SK-N-SH (cell line): ENCODE measurements at regions not wholly inside any gene's neighbourhood (a gene's known extent, or its start where the extent isn't known, plus 50 kb on each side); places are given as distances from the start of the nearest gene placed in this dataset.

Experiments used
- CTCF ChIA-PET: fragments of 300-600, 350-600 bp; formaldehyde crosslinking; extraction: SDS; loops from one replicate; lab custom pipeline; 2021; lab: Yijun Ruan, JAX
- POLR2A ChIA-PET: fragments of 350-600 bp; sonication (Branson Sonifier 250); formaldehyde crosslinking; extraction: SDS; loops from one replicate; lab custom pipeline; 2020; ENCODE audit warnings: antibody characterized with exemption, inconsistent platforms; lab: Yijun Ruan, JAX
- DNase-seq: peaks from one replicate; pipeline ENCODE4 v3.0.0; 2012
- H2AFZ ChIP-seq: fragments of 200-600 bp; sonication (generic); 2 replicates; pipeline ENCODE4 v1.8.1; 2016; ENCODE audit warnings: antibody characterized with exemption, mild to moderate bottlenecking, low read depth
- H3F3A ChIP-seq: fragments of 200-600 bp; sonication (generic); replicated peaks from 2 replicates; pipeline ENCODE3; 2016; ENCODE audit warnings: antibody characterized with exemption, mild to moderate bottlenecking; ENCODE audit not compliant: insufficient read depth
- H3K27ac ChIP-seq, 2 experiments: fragments of 200-500 bp in 1 of 2; fragments of 200-600 bp in 1 of 2; sonication (Bioruptor generic) in 1 of 2; sonication (generic), shearing (Covaris generic) in 1 of 2; 2 replicates each; pipeline versions ENCODE4 v1.5.1 to v1.6.1; 2014 to 2016; ENCODE audit warnings: low read depth in 2 of 2, inconsistent platforms in 1 of 2, low read length in 1 of 2, mild to moderate bottlenecking in 1 of 2, mixed read lengths in 1 of 2
- H3K27me3 ChIP-seq: fragments of 200-600 bp; sonication (generic), shearing (Covaris generic); 2 replicates; pipeline ENCODE4 v1.6.1; 2016; ENCODE audit warnings: mixed run types; ENCODE audit not compliant: insufficient read depth
- H3K36me3 ChIP-seq, 2 experiments: fragments of 200-500 bp in 1 of 2; fragments of 200-600 bp in 1 of 2; sonication (Bioruptor generic) in 1 of 2; sonication (generic) in 1 of 2; replicated peaks in 1 of 2; 2 replicates each; pipeline versions ENCODE3 to v1.5.1; 2014 to 2016; ENCODE audit warnings: low read length in 1 of 2, mild to moderate bottlenecking in 1 of 2; ENCODE audit not compliant: insufficient read depth in 2 of 2, control insufficient read depth in 1 of 2
- H3K4me1 ChIP-seq, 2 experiments: fragments of 200-500 bp in 1 of 2; fragments of 200-600 bp in 1 of 2; sonication (Bioruptor generic) in 1 of 2; sonication (generic), shearing (Covaris generic) in 1 of 2; 2 replicates each; pipeline versions ENCODE4 v1.5.1 to v1.6.1; 2014 to 2016; ENCODE audit warnings: low read depth in 1 of 2, low read length in 1 of 2, mixed run types in 1 of 2; ENCODE audit not compliant: insufficient read depth in 2 of 2, control insufficient read depth in 1 of 2
- H3K4me2 ChIP-seq: fragments of 200-600 bp; sonication (generic), shearing (Covaris generic); 2 replicates; pipeline ENCODE4 v1.6.1; 2017; ENCODE audit warnings: mixed run types
- H3K4me3 ChIP-seq, 2 experiments: fragments of 200-500 bp in 1 of 2; fragments of 200-600 bp in 1 of 2; sonication (Bioruptor generic) in 1 of 2; sonication (generic), shearing (Covaris generic) in 1 of 2; 2 replicates each; pipeline versions ENCODE4 v1.5.1 to v1.8.1; 2014 to 2016; ENCODE audit warnings: low read depth in 2 of 2, inconsistent platforms in 1 of 2, low read length in 1 of 2, mild to moderate bottlenecking in 1 of 2, mixed read lengths in 1 of 2, moderate library complexity in 1 of 2
- H3K79me2 ChIP-seq: fragments of 200-600 bp; sonication (generic); 2 replicates; pipeline ENCODE4 v1.8.1; 2017; ENCODE audit warnings: mild to moderate bottlenecking; ENCODE audit not compliant: insufficient read depth
- H3K9ac ChIP-seq: fragments of 200-600 bp; sonication (generic); 2 replicates; pipeline ENCODE4 v1.6.1; 2017; ENCODE audit warnings: mixed run types
- H3K9me2 ChIP-seq: fragments of 200-600 bp; sonication (generic); 2 replicates; pipeline ENCODE4 v1.6.1; 2017; ENCODE audit warnings: mixed run types
- H3K9me3 ChIP-seq: fragments of 200-600 bp; sonication (generic); 2 replicates; pipeline ENCODE4 v1.6.1; 2017; ENCODE audit warnings: mixed run types, mild to moderate bottlenecking, moderate library complexity
- H4K20me1 ChIP-seq: fragments of 200-600 bp; sonication (generic); 2 replicates; pipeline ENCODE4 v1.6.1; 2017; ENCODE audit warnings: mild to moderate bottlenecking, mixed run types; ENCODE audit not compliant: insufficient read depth
- ELF1 ChIP-seq: IDR thresholded peaks from 2 replicates; pipeline ENCODE4 v1.4.0; 2012
- EZH2phosphoT487 ChIP-seq: fragments of 200-600 bp; sonication (generic); IDR thresholded peaks from 2 replicates; pipeline ENCODE4 v1.6.1; 2017; ENCODE audit warnings: low read depth, mixed run types, mild to moderate bottlenecking, antibody characterized with exemption, moderate library complexity, borderline replicate concordance
- GABPA ChIP-seq: IDR thresholded peaks from 2 replicates; pipeline ENCODE4 v1.4.0; 2012; ENCODE audit warnings: low read depth, mild to moderate bottlenecking
- JUND ChIP-seq: IDR thresholded peaks from 2 replicates; pipeline ENCODE4 v1.4.0; 2012
- MEF2A ChIP-seq: IDR thresholded peaks from 2 replicates; pipeline ENCODE4 v1.4.0; 2012; ENCODE audit warnings: low read depth, borderline replicate concordance
- RAD21 ChIP-seq: IDR thresholded peaks from 2 replicates; pipeline ENCODE4 v1.6.1; 2012; ENCODE audit warnings: mild to moderate bottlenecking, low read length
- RXRA ChIP-seq: IDR thresholded peaks from 2 replicates; pipeline ENCODE4 v1.4.0; 2012; ENCODE audit warnings: low read depth, mild to moderate bottlenecking, borderline replicate concordance
- SMC3 ChIP-seq: IDR thresholded peaks from 2 replicates; pipeline ENCODE4 v1.6.1; 2012; ENCODE audit warnings: low read depth, low read length, improper control_type of control experiment
- YY1 ChIP-seq: IDR thresholded peaks from 2 replicates; pipeline ENCODE4 v1.4.0; 2012; ENCODE audit warnings: low read depth, mild to moderate bottlenecking
- WGBS: methylation state at CpG from one replicate; pipeline ENCODE4 v1.1.6; 2017; ENCODE audit warnings: low lambda C conversion rate; 5-methylcytosine and 5-hydroxymethylcytosine counted together
- TF ChIP-seq, protein P1 (sequence below): IDR thresholded peaks from 2 replicates; pipeline ENCODE4 v1.4.0; 2012; ENCODE audit warnings: low read depth, borderline replicate concordance
- TF ChIP-seq, protein P2 (sequence below): IDR thresholded peaks from 2 replicates; pipeline ENCODE4; 2012
- TF ChIP-seq, protein P3 (sequence below): fragments of 200-600 bp; sonication (generic); IDR thresholded peaks from 2 replicates; pipeline ENCODE4 v1.6.1; 2017; ENCODE audit warnings: antibody characterized with exemption, mild to moderate bottlenecking, moderate library complexity
- TF ChIP-seq, protein P4 (sequence below): fragments of 150-350 bp; IDR thresholded peaks from 2 replicates; pipeline ENCODE4 v1.6.1; 2016; ENCODE audit warnings: mild to moderate bottlenecking, low read depth, low read length
- TF ChIP-seq, protein P5 (sequence below): IDR thresholded peaks from 2 replicates; pipeline ENCODE4 v1.4.0; 2012; ENCODE audit warnings: low read depth
- TF ChIP-seq, protein P6 (sequence below): IDR thresholded peaks from 2 replicates; pipeline ENCODE4 v1.4.0; 2012; ENCODE audit warnings: low read depth, borderline replicate concordance

DNA sequence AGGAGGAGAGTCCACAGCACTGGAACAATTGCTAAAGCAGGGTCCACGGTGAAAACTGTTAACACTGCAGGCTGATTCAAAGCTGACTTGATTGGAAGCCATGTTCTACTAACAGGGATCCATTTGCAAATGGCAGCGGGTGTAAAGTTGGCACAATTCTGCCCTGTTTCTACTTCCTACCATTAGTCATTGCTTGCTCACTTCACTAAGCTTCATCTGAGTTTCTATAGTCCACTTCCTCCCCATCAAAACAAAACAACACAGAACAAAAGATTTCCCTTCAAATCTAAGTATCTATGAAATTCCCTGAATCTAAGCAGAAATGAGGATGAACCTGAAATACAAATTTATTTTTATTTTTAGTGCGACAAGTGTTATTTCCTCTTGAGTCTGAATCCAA is 187.4 kb upstream of the SOX11 start:
- no peak for TF ChIP-seq YY1
- no peak for TF ChIP-seq EZH2phosphoT487
- TF ChIP-seq JUND: no peak
- TF ChIP-seq, protein P1, sequence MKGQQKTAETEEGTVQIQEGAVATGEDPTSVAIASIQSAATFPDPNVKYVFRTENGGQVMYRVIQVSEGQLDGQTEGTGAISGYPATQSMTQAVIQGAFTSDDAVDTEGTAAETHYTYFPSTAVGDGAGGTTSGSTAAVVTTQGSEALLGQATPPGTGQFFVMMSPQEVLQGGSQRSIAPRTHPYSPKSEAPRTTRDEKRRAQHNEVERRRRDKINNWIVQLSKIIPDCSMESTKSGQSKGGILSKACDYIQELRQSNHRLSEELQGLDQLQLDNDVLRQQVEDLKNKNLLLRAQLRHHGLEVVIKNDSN: no peak

DNA sequence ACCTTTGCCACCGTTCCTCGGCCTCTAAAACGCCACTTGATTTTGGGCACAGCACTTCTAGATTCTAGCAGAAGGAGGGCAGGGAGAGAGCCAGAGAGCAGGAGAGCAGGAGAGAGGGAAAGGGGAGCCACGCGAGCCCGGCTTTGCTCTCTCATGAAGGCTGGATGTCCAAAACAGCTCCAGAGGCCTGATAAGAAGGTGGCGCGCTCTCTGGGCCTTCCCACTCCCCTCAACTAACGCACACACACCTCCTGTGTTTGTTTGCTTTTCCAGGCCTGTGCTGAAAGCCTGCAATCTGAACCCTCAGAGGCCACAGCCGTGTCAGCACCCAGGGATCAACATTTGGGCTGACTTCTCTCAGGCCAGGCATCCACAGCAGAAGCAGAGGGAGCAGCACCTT is 184.8 kb upstream of the SOX11 start:
- Histone ChIP-seq H3K27ac (no peak overlapping the region), H3K36me3 (no peaks in the 10 kb centered on the region), H4K20me1 (no peaks in the 10 kb centered on the region), H3K27me3 (no peaks in the 10 kb centered on the region), H3K9me3 (0 out of 2 replicates have a peak, but pooled peaks cover 3% of the 10 kb centered on the region), H3K9ac (no peak overlapping the region), H3F3A (no peaks in the 10 kb centered on the region), H3K4me2 (no peak overlapping the region), H3K4me3 (no peak overlapping the region), H3K9me2 (no peaks in the 10 kb centered on the region), H3K79me2 (no peaks in the 10 kb centered on the region), H2AFZ (no peak overlapping the region), H3K4me1 (no peaks in the 10 kb centered on the region; a peak in 1 of 4 replicates)
- WGBS: 63% methylated on average over 10 of the region's 10 CpGs
- POLR2A ChIA-PET: no interaction called here
- TF ChIP-seq YY1: no peak
- TF ChIP-seq, protein P2, sequence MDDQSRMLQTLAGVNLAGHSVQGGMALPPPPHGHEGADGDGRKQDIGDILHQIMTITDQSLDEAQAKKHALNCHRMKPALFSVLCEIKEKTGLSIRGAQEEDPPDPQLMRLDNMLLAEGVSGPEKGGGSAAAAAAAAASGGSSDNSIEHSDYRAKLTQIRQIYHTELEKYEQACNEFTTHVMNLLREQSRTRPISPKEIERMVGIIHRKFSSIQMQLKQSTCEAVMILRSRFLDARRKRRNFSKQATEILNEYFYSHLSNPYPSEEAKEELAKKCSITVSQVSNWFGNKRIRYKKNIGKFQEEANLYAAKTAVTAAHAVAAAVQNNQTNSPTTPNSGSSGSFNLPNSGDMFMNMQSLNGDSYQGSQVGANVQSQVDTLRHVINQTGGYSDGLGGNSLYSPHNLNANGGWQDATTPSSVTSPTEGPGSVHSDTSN: no peak
- TF ChIP-seq, protein P3, sequence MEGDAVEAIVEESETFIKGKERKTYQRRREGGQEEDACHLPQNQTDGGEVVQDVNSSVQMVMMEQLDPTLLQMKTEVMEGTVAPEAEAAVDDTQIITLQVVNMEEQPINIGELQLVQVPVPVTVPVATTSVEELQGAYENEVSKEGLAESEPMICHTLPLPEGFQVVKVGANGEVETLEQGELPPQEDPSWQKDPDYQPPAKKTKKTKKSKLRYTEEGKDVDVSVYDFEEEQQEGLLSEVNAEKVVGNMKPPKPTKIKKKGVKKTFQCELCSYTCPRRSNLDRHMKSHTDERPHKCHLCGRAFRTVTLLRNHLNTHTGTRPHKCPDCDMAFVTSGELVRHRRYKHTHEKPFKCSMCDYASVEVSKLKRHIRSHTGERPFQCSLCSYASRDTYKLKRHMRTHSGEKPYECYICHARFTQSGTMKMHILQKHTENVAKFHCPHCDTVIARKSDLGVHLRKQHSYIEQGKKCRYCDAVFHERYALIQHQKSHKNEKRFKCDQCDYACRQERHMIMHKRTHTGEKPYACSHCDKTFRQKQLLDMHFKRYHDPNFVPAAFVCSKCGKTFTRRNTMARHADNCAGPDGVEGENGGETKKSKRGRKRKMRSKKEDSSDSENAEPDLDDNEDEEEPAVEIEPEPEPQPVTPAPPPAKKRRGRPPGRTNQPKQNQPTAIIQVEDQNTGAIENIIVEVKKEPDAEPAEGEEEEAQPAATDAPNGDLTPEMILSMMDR: no peak
- CTCF ChIA-PET: interaction anchor here (1.1 to 1.4 kb wide), 2 partner anchors 11 to 184 kb away, joined by 3 to 7 read pairs; no protein-coding TSS in a partner anchor
- DNase-seq: no peak

More for the DNA sequence above, 187.4 kb upstream of the SOX11 start:
- Histone ChIP-seq H3K79me2 (no peaks in the 10 kb centered on the region), H3K9ac (no peak overlapping the region), H3K4me3 (no peak overlapping the region), H3K27ac (no peak overlapping the region), H4K20me1 (no peaks in the 10 kb centered on the region), H3K4me1 (no peaks in the 10 kb centered on the region; a peak in 1 of 4 replicates), H3F3A (no peaks in the 10 kb centered on the region), H3K36me3 (no peaks in the 10 kb centered on the region), H2AFZ (no peak overlapping the region), H3K9me2 (no peaks in the 10 kb centered on the region), H3K27me3 (no peaks in the 10 kb centered on the region), H3K9me3 (peaks cover 8% of the 10 kb centered on the region; the same call in 1 of the 2 replicates), H3K4me2 (no peak overlapping the region)
- no peak for DNase-seq
- ChIA-PET POLR2A (no interaction called here), CTCF (no interaction called here)
- 31% methylated on average over 3 of the region's 3 CpGs for WGBS

DNA sequence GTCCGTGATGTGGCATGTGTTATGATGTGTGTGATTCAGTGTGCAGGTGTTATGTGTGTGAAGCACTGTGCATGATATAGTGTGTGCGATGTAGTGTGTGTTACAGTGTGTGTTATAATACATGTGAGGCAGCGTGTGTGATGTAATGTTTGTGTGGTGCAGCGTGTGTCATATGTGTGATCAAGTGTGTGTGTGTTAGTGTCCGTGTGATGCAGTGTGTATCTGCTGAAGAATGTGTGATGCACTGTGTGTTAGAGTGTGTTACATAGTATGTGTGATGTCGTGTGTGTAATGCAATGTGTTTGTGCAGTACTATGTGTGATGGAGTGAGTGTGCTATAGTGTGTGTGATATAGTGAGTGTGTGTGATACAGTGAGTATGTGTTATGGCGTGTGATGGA is 182.8 kb upstream of the SOX11 start:
- no peak overlapping the region for H3K4me2 ChIP-seq
- 54% methylated on average over 7 of the region's 7 CpGs for WGBS
- H3F3A ChIP-seq: no peaks in the 10 kb centered on the region
- H3K4me1 ChIP-seq: no peaks in the 10 kb centered on the region; a peak in 1 of 4 replicates
- H3K9me3 ChIP-seq: 0 out of 2 replicates have a peak, but pooled peaks cover 3% of the 10 kb centered on the region
- no peaks in the 10 kb centered on the region for H3K27me3 ChIP-seq
- CTCF ChIA-PET: no interaction called here
- no peak overlapping the region for H2AFZ ChIP-seq
- H3K9me2 ChIP-seq: no peaks in the 10 kb centered on the region
- no peak overlapping the region for H3K4me3 ChIP-seq
- POLR2A ChIA-PET: no interaction called here
- H3K27ac ChIP-seq: no peak overlapping the region
- no peaks in the 10 kb centered on the region for H3K36me3 ChIP-seq
- H3K9ac ChIP-seq: no peak overlapping the region
- H4K20me1 ChIP-seq: no peaks in the 10 kb centered on the region
- no peak for DNase-seq
- H3K79me2 ChIP-seq: no peaks in the 10 kb centered on the region
- no peak for TF ChIP-seq SMC3
- TF ChIP-seq, protein P4, sequence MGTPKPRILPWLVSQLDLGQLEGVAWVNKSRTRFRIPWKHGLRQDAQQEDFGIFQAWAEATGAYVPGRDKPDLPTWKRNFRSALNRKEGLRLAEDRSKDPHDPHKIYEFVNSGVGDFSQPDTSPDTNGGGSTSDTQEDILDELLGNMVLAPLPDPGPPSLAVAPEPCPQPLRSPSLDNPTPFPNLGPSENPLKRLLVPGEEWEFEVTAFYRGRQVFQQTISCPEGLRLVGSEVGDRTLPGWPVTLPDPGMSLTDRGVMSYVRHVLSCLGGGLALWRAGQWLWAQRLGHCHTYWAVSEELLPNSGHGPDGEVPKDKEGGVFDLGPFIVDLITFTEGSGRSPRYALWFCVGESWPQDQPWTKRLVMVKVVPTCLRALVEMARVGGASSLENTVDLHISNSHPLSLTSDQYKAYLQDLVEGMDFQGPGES: no peak
- TF ChIP-seq ELF1: no peak
- TF ChIP-seq, protein P5, sequence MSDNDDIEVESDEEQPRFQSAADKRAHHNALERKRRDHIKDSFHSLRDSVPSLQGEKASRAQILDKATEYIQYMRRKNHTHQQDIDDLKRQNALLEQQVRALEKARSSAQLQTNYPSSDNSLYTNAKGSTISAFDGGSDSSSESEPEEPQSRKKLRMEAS: no peak
- no peak for TF ChIP-seq EZH2phosphoT487
- TF ChIP-seq, protein P6, sequence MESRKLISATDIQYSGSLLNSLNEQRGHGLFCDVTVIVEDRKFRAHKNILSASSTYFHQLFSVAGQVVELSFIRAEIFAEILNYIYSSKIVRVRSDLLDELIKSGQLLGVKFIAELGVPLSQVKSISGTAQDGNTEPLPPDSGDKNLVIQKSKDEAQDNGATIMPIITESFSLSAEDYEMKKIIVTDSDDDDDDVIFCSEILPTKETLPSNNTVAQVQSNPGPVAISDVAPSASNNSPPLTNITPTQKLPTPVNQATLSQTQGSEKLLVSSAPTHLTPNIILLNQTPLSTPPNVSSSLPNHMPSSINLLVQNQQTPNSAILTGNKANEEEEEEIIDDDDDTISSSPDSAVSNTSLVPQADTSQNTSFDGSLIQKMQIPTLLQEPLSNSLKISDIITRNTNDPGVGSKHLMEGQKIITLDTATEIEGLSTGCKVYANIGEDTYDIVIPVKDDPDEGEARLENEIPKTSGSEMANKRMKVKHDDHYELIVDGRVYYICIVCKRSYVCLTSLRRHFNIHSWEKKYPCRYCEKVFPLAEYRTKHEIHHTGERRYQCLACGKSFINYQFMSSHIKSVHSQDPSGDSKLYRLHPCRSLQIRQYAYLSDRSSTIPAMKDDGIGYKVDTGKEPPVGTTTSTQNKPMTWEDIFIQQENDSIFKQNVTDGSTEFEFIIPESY: no peak
- no peak for TF ChIP-seq RXRA
- no peak for TF ChIP-seq MEF2A
- no peak for TF ChIP-seq RAD21
- TF ChIP-seq JUND: no peak
- no peak for TF ChIP-seq GABPA
